ENCODE measurements at regions not wholly inside any gene's neighbourhood (a gene's known extent, or its start where the extent isn't known, plus 50 kb on each side); places are given as distances from the start of the nearest gene placed in this dataset.

DNA sequence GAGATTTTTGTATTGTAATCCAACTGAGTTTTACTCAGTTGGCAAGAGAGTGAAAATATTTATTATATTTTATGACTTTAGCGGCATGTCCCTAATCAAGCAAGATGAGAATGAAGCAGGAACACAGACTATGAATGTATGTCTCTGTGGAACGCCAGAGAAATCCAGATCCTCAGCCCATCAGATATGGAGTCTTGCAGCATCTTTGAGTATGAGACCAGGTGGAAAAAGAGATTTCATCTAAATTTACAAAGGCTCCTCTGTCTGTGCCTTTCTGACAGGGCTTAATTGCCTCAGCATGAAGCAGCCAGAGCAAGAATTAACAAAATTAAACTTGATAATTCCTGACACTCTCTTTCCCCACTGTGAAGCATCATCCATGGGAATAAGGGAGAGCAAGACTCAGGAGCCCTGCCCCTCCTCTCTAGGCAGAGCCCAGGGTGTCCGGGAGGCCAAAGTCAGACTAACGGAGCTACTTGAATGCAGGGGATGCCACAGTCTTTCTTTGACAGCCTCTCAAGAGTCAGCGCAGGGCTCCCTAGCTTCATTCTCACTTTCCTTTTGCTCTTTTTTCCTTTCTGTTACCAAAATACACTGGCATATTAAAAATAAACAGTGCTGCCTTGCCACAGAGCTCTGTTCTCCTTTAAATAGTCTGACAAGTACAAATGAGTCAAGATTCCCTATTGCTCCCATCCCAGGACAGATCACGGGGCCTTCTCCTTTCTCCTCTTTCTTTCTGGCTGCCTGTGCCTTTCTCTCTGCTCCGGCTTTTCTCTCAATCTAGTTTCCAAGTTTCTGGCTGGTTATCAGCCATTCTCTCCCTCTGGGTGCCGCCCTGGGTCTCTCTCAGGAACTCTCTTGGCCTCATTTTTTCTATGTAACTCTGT, 132.2 kb upstream of the INHBA start:
- TF ChIP-seq, protein P1, sequence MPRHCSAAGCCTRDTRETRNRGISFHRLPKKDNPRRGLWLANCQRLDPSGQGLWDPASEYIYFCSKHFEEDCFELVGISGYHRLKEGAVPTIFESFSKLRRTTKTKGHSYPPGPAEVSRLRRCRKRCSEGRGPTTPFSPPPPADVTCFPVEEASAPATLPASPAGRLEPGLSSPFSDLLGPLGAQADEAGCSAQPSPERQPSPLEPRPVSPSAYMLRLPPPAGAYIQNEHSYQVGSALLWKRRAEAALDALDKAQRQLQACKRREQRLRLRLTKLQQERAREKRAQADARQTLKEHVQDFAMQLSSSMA (CRISPR knock-in tag; IDR thresholded peaks at IDR 0.05): no peak
- TF ChIP-seq POLR2AphosphoS5 (IDR thresholded peaks at IDR 0.05; ENCODE audit: low read depth, low read length): no peak
- TF ChIP-seq, protein P2, sequence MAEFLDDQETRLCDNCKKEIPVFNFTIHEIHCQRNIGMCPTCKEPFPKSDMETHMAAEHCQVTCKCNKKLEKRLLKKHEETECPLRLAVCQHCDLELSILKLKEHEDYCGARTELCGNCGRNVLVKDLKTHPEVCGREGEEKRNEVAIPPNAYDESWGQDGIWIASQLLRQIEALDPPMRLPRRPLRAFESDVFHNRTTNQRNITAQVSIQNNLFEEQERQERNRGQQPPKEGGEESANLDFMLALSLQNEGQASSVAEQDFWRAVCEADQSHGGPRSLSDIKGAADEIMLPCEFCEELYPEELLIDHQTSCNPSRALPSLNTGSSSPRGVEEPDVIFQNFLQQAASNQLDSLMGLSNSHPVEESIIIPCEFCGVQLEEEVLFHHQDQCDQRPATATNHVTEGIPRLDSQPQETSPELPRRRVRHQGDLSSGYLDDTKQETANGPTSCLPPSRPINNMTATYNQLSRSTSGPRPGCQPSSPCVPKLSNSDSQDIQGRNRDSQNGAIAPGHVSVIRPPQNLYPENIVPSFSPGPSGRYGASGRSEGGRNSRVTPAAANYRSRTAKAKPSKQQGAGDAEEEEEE (CRISPR knock-in tag; IDR thresholded peaks at IDR 0.05; ENCODE audit: borderline replicate concordance): no peak
- TF ChIP-seq, protein P3, sequence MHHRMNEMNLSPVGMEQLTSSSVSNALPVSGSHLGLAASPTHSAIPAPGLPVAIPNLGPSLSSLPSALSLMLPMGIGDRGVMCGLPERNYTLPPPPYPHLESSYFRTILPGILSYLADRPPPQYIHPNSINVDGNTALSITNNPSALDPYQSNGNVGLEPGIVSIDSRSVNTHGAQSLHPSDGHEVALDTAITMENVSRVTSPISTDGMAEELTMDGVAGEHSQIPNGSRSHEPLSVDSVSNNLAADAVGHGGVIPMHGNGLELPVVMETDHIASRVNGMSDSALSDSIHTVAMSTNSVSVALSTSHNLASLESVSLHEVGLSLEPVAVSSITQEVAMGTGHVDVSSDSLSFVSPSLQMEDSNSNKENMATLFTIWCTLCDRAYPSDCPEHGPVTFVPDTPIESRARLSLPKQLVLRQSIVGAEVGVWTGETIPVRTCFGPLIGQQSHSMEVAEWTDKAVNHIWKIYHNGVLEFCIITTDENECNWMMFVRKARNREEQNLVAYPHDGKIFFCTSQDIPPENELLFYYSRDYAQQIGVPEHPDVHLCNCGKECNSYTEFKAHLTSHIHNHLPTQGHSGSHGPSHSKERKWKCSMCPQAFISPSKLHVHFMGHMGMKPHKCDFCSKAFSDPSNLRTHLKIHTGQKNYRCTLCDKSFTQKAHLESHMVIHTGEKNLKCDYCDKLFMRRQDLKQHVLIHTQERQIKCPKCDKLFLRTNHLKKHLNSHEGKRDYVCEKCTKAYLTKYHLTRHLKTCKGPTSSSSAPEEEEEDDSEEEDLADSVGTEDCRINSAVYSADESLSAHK (CRISPR knock-in tag; IDR thresholded peaks at IDR 0.05; ENCODE audit: borderline replicate concordance): no peak
- no peak overlapping the region for H3K27ac ChIP-seq (ENCODE audit: extremely low read length, insufficient read depth, low read length)
- H3K9ac ChIP-seq (ENCODE audit: insufficient read depth, low read depth, low read length): no peak overlapping the region
- FAIRE-seq (no peak), DNase-seq (ENCODE audit: low spot score) (no peak), ATAC-seq (no peak)
- in situ Hi-C loops (cut with HindIII; ENCODE audit: extremely low pct_ligation_motif_present, low pct_unique_long_range_greater_than_20kb) (no loop called here), intact Hi-C loops (cut with micrococcal nuclease; ENCODE audit: unreplicated experiment) (no loop called here)
- no peaks in the 10 kb centered on the region for H4K20me1 ChIP-seq (ENCODE audit: insufficient read depth, low read length)
- ChIA-PET CTCF (ENCODE audit: low intra/inter-chr PET ratio, low total read pairs) (no interaction called here), POLR2A (no interaction called here)
- no peak overlapping the region for H3K4me3 ChIP-seq (replicated peaks in 1 of 3; ENCODE audit: insufficient read depth in 1 of 3, low read depth in 2 of 3, low read length in 3 of 3)
- WGBS (ENCODE audit: low lambda C conversion rate): 12% methylated on average over 8 of the region's 8 CpGs
- no peaks in the 10 kb centered on the region for H3K4me1 ChIP-seq (ENCODE audit: insufficient read depth, low read length)
- H3K27me3 ChIP-seq (ENCODE audit: control insufficient read depth in 1 of 2, insufficient read depth in 2 of 2, low read length in 2 of 2): no peaks in the 10 kb centered on the region
- no peaks in the 10 kb centered on the region for H3K79me2 ChIP-seq (ENCODE audit: insufficient read depth, low read length)
- peaks cover 11% of the 10 kb centered on the region for H3K9me3 ChIP-seq (ENCODE audit: low read length)
- BruUV-seq (replicated peaks): no TSS peak
- H2AFZ ChIP-seq (ENCODE audit: low read length): no peak overlapping the region
- no peak overlapping the region for H3K4me2 ChIP-seq (ENCODE audit: low read depth, low read length)
- no peaks in the 10 kb centered on the region for H3K36me3 ChIP-seq (replicated peaks in 1 of 2; ENCODE audit: control insufficient read depth in 1 of 2, insufficient read depth in 2 of 2, low read length in 2 of 2)

Measured in HepG2 (cell line).